Activated CD4-positive, alpha-beta T cell treated with anti-CD3 and anti-CD28 coated beads, Interleukin-2, Interleukin-4, amounts not matched to agents 100 ng/mL and 50 ng/mL, durations not matched to agents 16 hours and 8 hours (primary cell): ENCODE measurements at regions not wholly inside any gene's neighbourhood (a gene's known extent, or its start where the extent isn't known, plus 50 kb on each side); places are given as distances from the start of the nearest gene placed in this dataset.
"Not testable (repeated sequence)": the region's sequence is repeated elsewhere in the genome, so short reads cannot be mapped to it uniquely, and the experiment has no call there.

Experiments
- DNase-seq: peaks from one replicate; pipeline ENCODE4 v3.0.0-alpha.2; 2020; ENCODE audit warnings: low spot score

DNA sequence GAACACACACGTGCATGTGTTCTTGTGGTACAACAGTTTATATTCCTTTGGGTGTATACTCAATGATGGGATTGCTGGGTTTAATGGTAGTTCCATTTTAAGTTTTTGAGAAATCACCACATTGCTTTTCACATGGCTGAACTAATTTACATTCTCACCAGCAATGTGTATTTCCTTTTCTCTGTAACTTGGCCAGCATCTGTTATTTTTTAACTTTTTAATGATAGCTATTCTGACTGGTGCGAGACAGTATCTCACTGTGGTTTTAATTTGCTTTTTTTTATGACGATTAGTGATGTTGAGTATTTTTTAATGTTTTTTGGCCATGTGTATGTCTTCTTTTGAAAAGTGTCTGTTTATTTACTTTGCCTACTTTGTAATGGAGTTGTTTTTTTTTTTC lies 256.6 kb downstream of the ZWINT start:
- DNase-seq, result no peak

DNA sequence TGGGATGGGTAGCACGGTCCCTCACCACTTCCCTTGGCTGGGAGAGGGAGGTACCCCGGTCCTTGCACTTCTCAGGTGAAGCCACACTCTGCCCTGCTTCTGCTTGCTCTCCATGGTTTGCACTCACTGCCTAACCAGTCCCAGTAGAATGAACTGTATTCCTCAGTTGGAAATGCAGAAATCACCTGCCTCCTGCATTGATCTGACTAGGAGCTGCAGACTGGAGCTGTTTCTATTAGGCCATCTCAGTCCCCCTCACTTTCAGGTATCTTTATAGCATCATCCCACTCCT lies 264.9 kb downstream of the ZWINT start:
- DNase-seq, result no peak

DNA sequence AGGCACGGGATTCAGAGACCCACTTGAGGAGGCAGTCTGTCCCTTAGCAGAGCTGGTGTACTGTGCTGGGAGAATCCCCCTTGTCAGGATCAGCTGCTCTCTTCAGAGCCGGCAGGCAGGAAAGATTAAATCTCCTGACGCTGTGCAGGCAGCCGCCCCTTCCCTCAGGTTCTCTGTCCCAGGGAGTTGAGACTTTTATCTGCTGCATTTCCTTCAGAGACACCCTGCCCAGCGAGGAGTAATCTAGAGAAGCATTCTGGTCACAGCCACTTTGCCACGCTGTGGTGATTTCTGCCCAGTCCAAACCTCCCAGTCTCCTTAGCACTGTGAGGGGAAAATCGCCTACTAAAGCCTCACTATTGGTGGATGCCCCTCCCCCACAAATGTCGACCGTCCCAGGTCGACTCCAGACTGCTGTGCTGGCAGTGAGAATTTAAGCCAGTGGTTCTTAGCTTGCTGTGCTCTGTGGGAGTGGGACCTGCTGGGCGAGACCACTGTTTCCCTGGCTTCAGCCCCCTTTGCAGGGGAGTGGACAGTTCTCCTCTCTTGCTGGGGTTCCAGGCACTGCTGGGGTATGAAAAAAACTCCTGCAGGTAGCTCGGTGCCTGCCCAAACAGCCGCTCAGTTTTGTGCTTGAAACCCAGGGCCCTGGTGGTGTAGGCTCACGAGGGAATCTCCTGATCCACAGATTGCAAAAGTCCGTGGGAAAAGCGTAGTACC lies 265.4 kb downstream of the ZWINT start:
- no peak for DNase-seq

DNA sequence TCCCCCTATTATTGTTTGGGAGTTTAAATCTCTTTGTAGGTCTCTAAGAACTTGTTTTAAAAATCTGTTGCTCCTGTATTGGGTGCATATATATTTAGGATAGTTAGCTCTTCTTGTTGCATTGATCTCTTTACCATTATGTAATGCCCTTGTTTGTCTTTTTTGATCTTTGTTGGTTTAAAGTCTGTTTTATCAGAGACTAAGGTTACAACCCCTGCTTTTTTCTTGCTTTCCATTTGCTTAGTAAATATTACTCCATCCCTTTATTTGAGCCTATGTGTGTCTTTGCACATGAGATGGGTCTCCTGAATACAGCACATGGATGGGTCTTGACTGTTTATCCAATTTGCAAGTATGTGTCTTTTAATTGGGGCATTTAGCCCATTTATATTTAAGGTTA lies 267.4 kb downstream of the ZWINT start:
- DNase-seq, result not testable (repeated sequence)

DNA sequence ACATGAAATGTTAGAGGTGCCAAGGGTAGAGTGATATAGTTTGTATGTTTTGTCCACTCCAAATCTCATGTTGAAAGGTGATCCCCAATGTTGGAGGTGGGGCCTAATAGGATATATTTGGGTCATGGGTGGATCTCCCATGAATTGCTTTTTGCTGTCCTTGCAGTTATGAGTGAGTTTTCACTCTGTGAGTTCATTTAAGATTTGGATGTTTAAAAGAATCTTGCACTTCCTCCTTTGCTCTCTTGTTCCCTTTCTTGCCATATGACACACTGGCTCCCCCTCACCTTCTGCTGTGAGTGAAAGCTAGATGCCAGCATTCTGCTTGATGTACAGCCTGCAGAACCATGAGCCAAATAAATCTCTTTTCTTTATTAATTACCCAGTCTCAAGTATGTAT lies 269.2 kb downstream of the ZWINT start:
- DNase-seq, result no peak

DNA sequence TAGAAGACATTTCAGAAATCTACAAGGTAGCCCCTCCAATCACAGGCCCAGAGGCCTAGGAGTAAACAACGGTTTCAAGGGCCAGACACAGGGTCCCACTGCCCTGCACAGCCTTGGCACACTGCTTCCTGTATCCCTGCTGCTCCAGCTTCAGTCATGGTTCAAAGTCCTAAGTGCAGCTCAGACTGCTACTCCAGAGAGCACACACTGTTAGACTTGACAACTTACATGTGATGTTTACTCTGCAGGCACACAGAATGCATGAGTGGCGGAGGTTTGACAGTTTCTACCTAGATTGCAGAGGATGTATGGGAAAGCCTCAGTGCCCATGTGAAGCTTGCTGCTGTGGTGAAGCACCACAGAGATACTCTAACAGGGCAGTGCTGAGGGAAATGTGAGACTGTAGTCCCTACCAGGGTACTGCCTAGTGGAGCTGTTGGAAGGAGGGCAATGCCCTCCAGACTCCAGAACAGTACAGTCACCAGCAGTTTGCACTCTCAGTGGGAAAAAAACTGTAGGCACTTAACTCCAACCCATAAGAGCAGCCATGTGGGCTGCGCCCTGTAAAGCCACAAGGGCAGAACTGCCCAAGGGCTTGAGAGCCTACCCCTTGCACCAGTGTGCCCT lies 270.0 kb downstream of the ZWINT start:
- no peak for DNase-seq

DNA sequence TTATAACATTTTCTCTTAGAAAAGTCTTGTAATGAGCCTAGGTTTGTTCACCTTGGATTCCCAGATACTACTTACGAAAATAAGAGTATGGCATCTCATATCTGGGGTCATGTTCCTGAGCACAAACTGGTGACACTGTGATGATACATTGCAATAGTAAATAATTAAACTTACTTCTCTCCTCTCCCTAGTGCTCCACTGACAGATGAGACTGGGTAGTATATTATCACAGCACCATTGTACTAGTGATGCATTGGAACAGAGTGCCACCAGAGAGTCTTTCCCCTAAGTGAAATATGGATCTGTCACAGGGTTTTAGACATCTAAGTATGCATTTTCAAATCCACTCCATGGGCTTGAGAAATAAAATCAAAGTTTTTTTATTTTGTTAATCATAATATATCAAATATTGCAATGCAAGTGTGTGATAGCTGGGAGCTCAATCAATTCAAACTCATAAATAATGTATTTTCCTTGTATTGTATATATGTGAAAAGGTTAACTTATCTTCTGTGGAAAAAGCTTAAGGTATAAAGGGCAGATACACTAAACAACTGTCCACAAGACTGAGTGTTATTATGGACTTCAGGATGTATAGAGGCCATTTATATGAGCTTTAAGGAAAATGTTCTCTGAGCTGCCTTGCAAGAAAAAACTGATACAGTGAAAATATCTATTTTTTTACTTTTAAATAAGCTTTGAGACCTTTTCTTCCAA lies 275.5 kb downstream of the ZWINT start:
- no peak for DNase-seq

DNA sequence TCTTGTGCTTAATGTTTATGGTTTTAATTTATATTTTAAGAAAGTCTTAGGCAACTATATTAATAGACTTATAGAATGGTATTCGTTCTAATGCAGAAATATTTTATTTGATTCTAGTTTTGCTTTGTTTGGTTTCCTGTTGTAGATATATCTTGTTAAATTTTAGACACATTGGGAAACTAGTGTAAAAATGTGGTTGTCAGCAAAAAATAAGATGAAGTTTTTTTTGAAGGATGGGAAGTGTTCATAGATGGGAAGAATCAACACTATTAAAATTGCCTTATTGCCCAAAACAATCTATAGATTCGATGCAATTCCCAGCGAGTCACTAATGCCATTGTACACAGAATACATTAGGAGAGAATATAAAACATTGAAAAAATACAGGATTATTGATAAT lies 278.9 kb downstream of the ZWINT start:
- no peak for DNase-seq

DNA sequence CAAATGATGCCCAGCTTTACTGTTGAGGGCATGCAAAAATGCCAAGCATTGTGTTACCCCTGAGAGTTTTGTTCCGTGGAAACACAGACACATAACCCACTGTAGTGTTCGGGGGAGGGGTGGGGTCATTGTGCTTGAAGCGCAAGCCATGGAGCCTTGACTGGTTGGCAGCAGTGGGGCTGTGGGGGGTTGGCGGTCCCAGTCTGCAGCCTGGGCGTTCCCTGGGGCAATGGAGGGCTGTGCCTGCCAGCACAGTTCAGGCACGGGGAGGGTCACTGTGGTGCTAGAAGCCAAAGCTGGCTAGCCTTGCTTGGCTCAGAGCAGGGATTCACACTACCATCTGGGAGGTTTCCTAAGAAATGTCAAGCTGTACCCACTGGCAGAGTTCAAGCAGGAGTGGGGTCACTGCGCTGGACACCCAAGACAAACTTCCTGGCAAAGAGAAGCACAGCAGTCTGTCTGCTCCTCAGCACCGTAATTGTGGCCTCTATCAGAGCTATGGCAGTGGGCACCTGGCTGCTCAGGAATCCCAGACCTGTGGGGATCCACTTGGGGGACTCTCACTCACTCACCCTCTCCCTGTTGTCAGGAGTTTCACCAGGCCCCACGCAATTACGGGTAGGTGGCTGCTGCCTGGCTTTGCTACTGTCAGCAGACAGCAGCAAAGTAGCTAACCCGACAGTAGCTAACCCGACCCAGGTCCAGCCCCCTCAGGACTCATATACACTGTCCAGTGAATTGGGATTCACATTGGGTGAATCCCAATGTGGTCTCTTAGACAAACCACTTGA lies 292.4 kb downstream of the ZWINT start:
- no peak for DNase-seq

DNA sequence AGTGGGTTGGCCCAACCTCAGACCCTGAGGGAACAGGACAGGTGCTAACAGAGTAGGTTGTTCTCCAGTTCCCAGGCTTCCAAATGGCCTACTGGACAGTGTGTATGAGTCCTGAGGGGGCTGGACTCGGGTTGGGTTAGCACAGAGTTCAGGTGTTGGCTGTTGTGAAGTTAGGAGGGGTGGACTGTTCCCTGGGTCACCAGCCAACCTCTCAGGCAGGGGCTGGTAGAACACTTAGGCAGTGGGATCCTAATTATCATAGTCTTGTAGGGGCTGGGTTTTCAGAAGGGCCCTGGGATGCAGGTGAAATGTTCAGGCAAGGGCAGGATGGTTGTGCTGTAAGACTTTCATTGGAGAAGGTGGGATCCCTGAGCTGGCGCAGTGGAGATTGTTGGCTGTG lies 293.0 kb downstream of the ZWINT start:
- no peak for DNase-seq

DNA sequence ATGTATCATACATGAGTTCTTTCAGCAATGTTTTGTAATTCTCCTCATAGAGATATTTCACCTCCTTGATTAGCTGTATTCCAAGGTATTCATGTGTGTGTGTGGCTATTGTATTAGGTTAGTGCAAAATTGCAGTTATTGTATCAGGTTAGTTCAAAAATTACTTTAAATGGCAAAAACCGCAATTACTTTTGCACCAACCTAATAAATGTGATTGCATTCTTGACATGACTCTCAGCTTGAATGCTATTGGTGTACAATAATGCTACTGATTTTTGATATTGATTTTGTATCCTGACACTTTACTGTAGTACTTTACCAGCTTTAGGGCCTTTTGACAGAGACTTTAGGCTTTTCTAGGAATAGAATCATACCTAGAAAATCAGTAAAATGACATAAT lies 297.4 kb downstream of the ZWINT start:
- no peak for DNase-seq

DNA sequence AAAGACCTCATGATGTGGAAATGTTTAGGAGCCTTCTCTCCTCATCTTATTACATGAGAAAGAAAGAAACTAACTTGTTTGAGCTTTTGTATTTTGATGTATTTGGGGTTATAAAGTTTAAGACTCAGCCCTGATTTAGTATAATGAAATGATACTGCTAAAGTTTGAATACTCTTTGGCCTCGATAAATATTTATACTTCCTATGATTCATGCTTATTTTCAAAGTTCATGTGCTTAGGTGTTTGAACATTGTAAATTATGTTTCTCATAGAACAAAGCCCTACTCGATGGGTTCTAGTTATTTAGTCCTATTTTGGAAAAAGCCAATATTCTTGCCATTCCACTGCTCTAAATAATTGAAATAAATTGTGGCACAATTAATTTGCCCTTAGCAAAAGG lies 303.2 kb downstream of the ZWINT start:
- DNase-seq, result no peak

DNA sequence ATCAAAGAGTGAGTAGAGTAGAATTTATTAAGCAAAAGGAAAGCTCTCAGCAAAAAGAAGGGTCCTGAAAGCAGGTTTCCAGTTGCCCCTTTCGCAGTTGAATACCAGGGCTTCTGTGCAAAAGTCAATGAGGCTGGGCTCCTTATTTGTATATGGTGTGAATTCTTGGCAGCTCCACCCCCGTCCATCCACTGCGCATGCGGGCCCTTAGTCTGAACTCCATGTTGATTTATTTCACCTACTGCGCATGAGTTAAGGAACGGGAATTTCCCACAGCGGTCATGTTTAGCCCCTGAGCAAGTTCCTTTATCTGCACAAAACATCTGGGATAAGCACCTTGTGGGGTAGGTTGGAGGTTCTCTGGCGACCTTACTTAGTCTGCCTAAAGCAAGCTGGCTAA lies 325.6 kb downstream of the ZWINT start:
- no peak for DNase-seq

DNA sequence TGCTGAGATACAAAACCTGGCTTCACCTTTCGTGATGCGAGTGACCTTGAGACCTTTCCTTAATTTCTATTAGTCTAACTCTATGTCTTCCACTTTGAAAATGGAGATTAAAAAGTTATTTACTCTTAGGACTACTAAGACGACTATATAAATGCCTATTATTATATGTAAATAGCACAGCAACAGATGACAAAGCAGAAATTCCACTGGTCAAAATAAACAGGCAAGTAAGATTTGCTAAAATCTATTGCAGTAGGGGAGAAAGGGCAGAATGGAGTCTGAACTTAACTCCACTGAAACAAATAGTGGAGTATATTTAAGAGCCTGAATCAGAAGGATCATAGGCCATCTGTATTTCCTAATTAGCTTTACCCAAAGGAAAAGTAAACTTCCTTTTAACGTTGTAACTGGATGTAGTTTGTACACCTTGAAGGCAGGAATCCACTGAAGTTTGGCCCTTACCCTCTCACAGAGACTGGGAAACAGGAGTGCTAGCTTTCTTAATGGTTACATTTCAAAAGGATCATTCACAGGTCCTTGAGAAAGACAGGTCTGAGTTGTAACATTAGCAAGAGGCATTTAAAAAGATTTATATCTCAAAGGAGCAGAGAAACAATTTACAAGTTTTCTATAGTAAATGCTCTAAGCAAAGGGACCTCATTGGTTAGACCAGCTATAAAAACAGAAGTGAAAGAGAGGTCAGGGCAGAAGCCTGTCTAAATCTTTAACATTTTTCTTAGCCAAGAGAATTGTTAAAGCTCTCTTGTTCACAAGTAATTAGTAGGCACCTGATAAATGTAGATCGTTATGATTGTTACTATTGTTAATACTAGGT lies 332.5 kb downstream of the ZWINT start:
- DNase-seq, result no peak

DNA sequence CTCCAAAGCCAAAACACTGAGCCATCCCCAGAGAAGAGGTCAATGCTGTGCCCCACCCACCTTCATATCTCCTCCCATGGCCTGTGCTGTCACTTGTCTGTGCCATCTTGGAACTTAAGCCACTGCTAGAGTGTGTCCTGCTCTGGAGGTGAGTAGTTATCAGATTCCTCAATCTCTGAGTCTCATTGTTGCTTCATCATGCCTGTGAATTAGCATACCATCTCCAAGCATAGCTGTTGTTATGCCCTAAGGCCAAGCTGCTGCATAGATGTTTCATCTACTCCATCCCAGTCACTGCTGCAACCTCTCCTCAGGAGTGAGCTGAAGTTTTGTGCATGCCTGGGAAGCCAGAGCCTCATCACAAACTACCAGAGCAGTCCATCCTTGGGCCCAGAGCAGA lies 349.0 kb downstream of the ZWINT start:
- DNase-seq, result no peak

DNA sequence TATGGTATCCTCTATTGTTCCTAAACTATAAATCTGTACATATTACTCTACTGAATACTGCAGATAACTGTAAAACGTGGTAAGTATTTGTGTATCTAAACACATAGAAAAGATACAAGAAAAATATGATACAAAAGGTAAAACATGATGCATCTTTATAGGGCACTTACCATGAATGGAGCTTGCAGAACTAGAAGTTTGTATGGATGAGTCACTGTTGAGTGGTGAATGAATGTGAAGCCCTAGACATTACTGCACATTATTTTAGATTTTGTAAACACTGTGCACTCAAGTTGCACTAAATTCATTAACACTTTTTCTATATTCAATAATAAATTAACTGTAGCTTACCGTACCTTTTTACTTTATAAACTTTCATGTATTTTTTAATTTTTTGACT lies 357.5 kb downstream of the ZWINT start:
- no peak for DNase-seq

DNA sequence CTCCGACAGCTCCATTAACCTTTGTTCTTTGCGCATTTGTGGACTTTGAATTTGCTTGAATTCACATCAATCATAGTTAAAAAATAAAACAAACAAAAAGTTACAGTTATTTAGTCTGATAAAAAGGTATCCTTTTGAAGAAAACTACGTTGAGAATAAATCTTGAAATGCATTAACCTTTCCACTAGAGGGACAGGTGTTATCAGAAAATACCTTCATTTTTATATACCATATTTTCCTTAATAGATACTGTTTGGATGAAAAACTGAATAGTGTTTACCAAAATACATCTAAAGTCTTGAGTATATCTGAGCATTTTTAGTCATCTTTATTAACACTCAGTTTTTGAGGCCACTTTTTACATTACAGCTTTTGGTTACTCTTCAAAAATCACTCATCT lies 371.9 kb downstream of the ZWINT start:
- DNase-seq, result no peak

DNA sequence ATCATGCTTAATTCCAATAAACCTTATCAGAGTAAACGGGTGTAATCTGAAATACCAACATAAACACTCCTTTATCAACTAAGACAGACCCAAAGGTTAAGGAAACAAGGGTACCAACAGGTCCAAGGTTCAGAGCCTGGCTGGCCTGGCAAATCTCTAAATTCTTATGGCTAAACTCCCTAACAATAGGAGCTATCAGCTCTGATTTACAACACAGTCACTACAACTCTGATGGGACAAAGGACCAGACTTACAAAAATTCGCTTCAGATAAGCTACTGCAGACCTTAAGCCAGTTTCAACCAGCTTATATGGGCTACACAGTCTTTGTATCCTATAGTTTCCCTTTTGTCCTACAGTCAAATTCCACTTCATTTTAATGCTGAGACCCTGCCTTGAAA lies 381.9 kb downstream of the ZWINT start:
- DNase-seq, result no peak

DNA sequence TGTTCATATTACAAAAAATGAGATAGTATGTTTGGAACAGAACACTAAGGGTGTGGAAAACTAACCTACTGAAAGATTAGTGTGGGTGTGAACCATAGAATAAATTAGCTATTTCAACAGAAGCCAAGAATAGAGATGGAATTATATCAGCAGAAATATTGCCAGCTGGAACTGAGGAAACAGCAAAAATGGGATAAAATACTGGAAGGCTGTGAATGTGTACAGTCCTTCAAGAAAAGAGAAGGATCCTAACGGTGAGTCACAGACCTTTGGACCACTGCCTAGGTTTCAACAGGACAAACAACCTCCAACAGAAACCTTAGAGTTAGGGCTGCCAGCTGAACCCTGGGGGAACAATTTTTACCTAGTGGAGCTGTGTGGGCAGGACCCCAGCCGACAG lies 395.0 kb downstream of the ZWINT start:
- no peak for DNase-seq

DNA sequence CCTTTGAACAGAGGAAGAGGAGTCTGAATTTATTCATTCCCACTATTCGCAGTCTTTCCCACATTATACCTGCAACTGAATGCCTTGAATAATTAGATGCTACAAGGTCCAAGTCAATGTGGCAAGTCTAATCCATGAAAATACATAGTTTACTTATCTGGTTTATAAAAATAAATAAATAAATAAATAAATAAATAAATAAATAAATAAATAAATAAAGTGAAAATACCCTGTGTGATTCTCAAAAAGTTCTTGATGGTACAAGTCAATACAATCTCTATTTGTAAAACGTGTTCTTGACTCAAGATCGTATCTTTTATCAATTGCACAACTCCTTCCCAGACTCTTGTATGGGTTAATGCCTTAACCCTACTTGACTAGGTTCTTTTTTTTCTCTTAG lies 417.7 kb downstream of the ZWINT start:
- no peak for DNase-seq

DNA sequence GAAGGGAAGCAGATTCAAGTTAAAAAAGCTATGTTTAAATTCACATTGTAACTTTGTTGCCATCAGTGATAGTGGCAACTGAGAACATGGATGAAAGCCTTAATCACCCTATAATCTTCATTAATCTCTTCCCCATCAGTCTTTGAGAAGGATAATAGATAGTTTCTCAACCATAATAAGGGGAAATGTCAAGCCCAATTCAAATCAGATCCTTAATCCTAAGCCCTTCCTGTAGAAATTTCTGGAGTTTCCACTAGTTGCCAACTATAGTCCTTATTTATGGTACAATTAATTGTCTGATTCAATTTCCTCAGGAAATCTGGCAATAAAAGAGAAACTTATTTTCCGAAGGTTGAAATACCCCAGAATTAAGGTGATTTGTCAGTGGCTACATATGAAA lies 431.8 kb downstream of the ZWINT start:
- DNase-seq, result no peak
